Astrocyte of the spinal cord (primary cell): ENCODE measurements at regions not wholly inside any gene's neighbourhood (a gene's known extent, or its start where the extent isn't known, plus 50 kb on each side); places are given as distances from the start of the nearest gene placed in this dataset.

Experiments
- DNase-seq: peaks from one replicate; pipeline ENCODE4 v3.0.0; 2011; ENCODE audit warnings: low read depth, low spot score
- H3K4me3 ChIP-seq: 2 replicates; pipeline ENCODE4 v1.5.1; 2011; ENCODE audit warnings: low read depth, mild to moderate bottlenecking, low read length, moderate library complexity
- CTCF ChIP-seq: IDR thresholded peaks from 2 replicates; pipeline ENCODE4 v1.5.1; 2012; ENCODE audit warnings: low read depth, mild to moderate bottlenecking, low read length, inconsistent platforms
- in situ Hi-C: cut with HindIII; loops from 2 replicates; pipeline ENCODE4 v1.10.0; 2017; ENCODE audit warnings: low sequenced_read_pairs

- no peak for TF ChIP-seq CTCF
These were observed 279.1 kb upstream of the ADGRL4 start for GRCh38 chr1:79285667-79286066.

GRCh38 chr1:79283451-79283850 is 276.9 kb upstream of the ADGRL4 start:
- TF ChIP-seq CTCF, result no peak
- in situ Hi-C loops, result no loop called here
- DNase-seq, result no peak
- H3K4me3 ChIP-seq, result no peak overlapping the region

More at GRCh38 chr1:79285667-79286066, 279.1 kb upstream of the ADGRL4 start:
- DNase-seq, result no peak
- H3K4me3 ChIP-seq, result no peak overlapping the region
- in situ Hi-C loops, result no loop called here

- DNase-seq, result no peak
- TF ChIP-seq CTCF, result no peak
- no peak overlapping the region for H3K4me3 ChIP-seq
- in situ Hi-C loops, result no loop called here
These were observed 274.9 kb upstream of the ADGRL4 start for GRCh38 chr1:79281442-79281841.

DNA sequence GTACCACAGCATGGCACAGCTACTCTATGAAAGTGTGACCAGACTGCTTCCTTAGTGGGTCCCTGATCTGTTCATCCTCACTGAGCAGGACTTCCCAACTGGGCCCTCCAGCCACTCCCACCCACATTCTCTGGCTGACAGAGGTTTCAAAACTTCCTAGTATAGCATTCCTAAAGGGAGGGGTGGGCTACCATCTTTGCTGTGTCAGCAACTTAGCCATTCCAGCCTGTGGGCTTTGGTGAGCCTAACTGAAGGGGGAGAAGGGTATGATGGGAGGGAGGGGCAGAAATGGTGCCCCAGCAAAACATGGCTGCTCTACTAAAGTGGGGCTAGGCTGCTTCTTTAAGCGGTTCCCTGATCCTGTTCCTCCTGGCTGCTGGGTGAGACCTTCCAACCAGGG is 265.2 kb upstream of the ADGRL4 start:
- no peak for DNase-seq
- H3K4me3 ChIP-seq, result no peak overlapping the region
- no peak for TF ChIP-seq CTCF
- in situ Hi-C loops, result no loop called here

DNA sequence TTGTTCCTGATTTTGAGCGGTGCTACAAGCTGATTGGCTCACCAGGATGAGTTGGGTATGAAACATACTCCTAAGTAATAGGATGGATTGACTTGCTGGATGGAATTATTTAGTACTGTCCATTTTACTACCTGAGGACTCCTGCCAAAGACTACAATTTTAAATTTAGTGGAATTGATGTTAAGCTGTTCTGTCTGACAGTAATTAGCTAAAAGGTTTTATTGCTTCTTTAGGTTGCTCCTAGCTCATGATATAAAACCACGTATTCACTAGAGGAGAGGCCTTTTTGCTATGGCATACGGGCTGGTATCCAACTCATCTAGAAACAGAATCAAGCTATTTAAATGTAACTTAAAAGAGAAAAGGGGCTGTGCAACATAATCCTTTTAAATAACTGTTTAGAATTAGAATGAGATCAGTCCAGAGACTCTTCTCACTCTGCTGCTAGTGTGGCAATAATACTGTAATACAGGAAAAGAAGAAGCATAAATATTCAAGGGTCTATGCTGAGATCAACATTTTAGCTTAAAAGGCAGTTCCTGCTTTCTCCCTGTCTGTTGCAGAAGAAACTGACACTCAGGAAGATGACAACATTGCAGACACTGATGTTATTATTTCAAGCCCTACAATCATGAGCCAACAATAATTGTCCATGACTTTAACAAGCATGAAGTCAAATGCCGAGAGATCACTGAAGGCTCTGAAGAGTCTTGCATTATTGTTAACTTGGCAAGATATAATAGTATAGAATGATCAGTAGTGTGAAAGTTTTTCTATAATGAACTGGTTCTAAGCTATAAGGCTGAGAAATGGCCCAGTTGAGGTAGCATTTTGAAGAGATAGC is 258.7 kb upstream of the ADGRL4 start:
- no peak overlapping the region for H3K4me3 ChIP-seq
- in situ Hi-C loops, result no loop called here
- no peak for DNase-seq
- TF ChIP-seq CTCF, result no peak

DNA sequence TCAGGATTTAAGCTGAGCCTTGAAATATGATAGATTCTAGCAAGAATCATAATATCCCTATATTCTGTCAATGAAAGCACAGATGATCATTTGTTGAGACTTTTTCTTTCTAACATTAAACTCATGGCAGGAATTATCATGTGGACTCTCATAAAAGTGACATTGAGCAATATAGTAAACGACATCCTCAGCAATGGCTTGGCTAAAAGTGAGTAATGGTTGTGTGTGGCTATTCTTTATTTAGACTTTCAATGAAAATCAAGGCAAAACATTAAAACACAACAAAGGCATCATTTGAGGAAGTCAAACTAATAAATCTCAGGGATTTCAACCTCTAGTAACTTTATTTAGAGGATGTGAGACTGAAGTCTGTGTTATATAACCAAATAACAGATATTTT is 257.8 kb upstream of the ADGRL4 start:
- in situ Hi-C loops, result no loop called here
- no peak for DNase-seq
- TF ChIP-seq CTCF, result no peak
- H3K4me3 ChIP-seq, result no peak overlapping the region
